ENCODE measurements at regions not wholly inside any gene's neighbourhood (a gene's known extent, or its start where the extent isn't known, plus 50 kb on each side); places are given as distances from the start of the nearest gene placed in this dataset.
"Not testable (repeated sequence)": the region's sequence is repeated elsewhere in the genome, so short reads cannot be mapped to it uniquely, and the experiment has no call there.

- H3K4me1 ChIP-seq: no peaks in the 10 kb centered on the region
- H3K9me3 ChIP-seq: no peaks in the 10 kb centered on the region
- no peak overlapping the region for H3K4me3 ChIP-seq
- H3K27ac ChIP-seq: no peak overlapping the region
- DNase-seq (ENCODE audit: extremely low spot score in 2 of 2): no peak
- H3K27me3 ChIP-seq: no peaks in the 10 kb centered on the region
- H3K36me3 ChIP-seq: no peaks in the 10 kb centered on the region
- intact Hi-C loops (cut with DNase I): no loop called here
- TF ChIP-seq, protein P1, sequence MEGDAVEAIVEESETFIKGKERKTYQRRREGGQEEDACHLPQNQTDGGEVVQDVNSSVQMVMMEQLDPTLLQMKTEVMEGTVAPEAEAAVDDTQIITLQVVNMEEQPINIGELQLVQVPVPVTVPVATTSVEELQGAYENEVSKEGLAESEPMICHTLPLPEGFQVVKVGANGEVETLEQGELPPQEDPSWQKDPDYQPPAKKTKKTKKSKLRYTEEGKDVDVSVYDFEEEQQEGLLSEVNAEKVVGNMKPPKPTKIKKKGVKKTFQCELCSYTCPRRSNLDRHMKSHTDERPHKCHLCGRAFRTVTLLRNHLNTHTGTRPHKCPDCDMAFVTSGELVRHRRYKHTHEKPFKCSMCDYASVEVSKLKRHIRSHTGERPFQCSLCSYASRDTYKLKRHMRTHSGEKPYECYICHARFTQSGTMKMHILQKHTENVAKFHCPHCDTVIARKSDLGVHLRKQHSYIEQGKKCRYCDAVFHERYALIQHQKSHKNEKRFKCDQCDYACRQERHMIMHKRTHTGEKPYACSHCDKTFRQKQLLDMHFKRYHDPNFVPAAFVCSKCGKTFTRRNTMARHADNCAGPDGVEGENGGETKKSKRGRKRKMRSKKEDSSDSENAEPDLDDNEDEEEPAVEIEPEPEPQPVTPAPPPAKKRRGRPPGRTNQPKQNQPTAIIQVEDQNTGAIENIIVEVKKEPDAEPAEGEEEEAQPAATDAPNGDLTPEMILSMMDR (IDR thresholded peaks at IDR 0.05): no peak
- TF ChIP-seq POLR2AphosphoS5 (IDR thresholded peaks at IDR 0.05; ENCODE audit: insufficient read depth in 1 of 2, low read depth in 1 of 2): no peak
- no peak for TF ChIP-seq POLR2A (IDR thresholded peaks at IDR 0.05)
Measured at GRCh38 chr7:46107610-46108217, 186.6 kb upstream of the IGFBP3 start.

- no peak overlapping the region for H3K27ac ChIP-seq
- H3K4me1 ChIP-seq: no peaks in the 10 kb centered on the region
- TF ChIP-seq POLR2A (IDR thresholded peaks at IDR 0.05) (no peak), POLR2AphosphoS5 (IDR thresholded peaks at IDR 0.05; ENCODE audit: insufficient read depth in 1 of 2, low read depth in 1 of 2) (no peak)
- TF ChIP-seq, protein P1 (IDR thresholded peaks at IDR 0.05): no peak
- no peaks in the 10 kb centered on the region for H3K27me3 ChIP-seq
- H3K4me3 ChIP-seq: no peak overlapping the region
- DNase-seq (ENCODE audit: extremely low spot score in 2 of 2): no peak
- H3K36me3 ChIP-seq: no peaks in the 10 kb centered on the region
- no peaks in the 10 kb centered on the region for H3K9me3 ChIP-seq
- intact Hi-C loops (cut with DNase I): no loop called here
Measured at GRCh38 chr7:46100521-46100920, 179.4 kb upstream of the IGFBP3 start.

DNA sequence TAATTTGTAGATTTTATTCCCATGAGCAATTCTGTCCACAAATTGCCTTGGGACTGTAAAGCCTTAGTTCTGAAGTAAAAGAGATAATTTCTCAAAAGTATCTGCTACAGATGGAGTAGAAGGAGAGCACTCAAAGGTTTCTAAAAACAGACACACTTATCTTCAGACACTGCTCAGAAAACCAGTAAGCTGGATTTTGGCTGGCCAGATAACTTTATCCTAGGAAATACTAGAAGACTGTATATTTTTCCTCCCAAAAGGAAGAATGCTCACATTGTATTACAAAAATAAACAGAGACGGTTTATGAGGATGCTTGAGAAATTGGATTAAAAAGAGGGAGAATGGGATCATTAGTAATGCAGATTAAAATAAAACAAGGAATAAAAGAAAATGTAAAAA, 178.0 kb upstream of the IGFBP3 start:
- no peaks in the 10 kb centered on the region for H3K36me3 ChIP-seq
- no peaks in the 10 kb centered on the region for H3K9me3 ChIP-seq
- TF ChIP-seq, protein P1 (IDR thresholded peaks at IDR 0.05): no peak
- TF ChIP-seq POLR2A (IDR thresholded peaks at IDR 0.05) (no peak), POLR2AphosphoS5 (IDR thresholded peaks at IDR 0.05; ENCODE audit: insufficient read depth in 1 of 2, low read depth in 1 of 2) (no peak)
- no peak overlapping the region for H3K4me3 ChIP-seq
- H3K4me1 ChIP-seq: no peaks in the 10 kb centered on the region
- intact Hi-C loops (cut with DNase I): no loop called here
- no peak for DNase-seq (ENCODE audit: extremely low spot score in 2 of 2)
- no peaks in the 10 kb centered on the region for H3K27me3 ChIP-seq
- H3K27ac ChIP-seq: no peak overlapping the region

DNA sequence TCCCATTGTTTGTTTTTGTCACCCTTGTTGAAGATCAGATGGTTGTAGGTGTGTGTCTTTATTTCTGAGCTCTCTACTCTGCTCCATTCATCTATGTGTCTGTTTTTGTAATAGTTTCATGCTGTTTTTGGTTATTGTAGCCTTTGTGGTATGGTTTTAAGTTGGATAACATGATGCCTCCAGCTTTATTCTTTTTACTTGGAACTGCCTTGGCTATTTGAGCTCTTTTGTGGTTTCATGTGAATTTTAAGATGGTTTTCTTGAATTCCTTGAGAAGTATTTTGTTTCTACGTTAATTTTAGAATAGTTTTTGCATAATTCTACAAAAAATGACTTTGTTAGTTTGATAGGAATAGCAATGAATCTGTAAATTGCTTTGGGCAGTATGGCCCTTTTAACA, 170.0 kb upstream of the IGFBP3 start:
- TF ChIP-seq POLR2A (IDR thresholded peaks at IDR 0.05): no peak
- TF ChIP-seq POLR2AphosphoS5 (IDR thresholded peaks at IDR 0.05; ENCODE audit: insufficient read depth in 1 of 2, low read depth in 1 of 2): no peak
- TF ChIP-seq, protein P1 (IDR thresholded peaks at IDR 0.05): no peak
- Histone ChIP-seq H3K27me3 (no peaks in the 10 kb centered on the region), H3K9me3 (no peaks in the 10 kb centered on the region), H3K4me1 (no peaks in the 10 kb centered on the region), H3K27ac (no peak overlapping the region), H3K4me3 (no peak overlapping the region), H3K36me3 (no peaks in the 10 kb centered on the region)
- intact Hi-C loops (cut with DNase I): no loop called here
- DNase-seq (ENCODE audit: extremely low spot score in 2 of 2): no peak

DNA sequence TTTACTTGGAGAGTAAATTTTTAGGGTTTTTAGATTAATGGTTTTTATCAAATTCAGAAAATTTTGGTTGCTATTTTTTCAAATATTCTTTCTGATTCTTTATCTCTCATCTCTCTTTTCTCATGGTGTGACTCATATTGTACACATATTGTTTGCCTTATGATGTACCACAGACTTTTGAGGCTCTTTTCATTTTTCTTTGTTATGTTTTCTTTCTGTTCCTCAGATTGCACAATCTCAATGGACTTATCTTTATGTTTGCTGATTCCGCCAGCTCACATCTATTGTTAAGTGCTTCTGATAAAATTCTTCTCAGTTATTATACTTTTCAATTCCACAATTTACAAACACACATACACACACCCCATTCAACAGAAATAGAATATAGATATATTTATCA, 168.2 kb upstream of the IGFBP3 start:
- Histone ChIP-seq H3K27ac (no peak overlapping the region), H3K27me3 (no peaks in the 10 kb centered on the region), H3K36me3 (no peaks in the 10 kb centered on the region), H3K4me1 (no peaks in the 10 kb centered on the region), H3K4me3 (no peak overlapping the region), H3K9me3 (no peaks in the 10 kb centered on the region)
- DNase-seq (ENCODE audit: extremely low spot score in 2 of 2): no peak
- intact Hi-C loops (cut with DNase I): no loop called here
- TF ChIP-seq, protein P1 (IDR thresholded peaks at IDR 0.05): no peak
- TF ChIP-seq POLR2A (IDR thresholded peaks at IDR 0.05) (no peak), POLR2AphosphoS5 (IDR thresholded peaks at IDR 0.05; ENCODE audit: insufficient read depth in 1 of 2, low read depth in 1 of 2) (no peak)

DNA sequence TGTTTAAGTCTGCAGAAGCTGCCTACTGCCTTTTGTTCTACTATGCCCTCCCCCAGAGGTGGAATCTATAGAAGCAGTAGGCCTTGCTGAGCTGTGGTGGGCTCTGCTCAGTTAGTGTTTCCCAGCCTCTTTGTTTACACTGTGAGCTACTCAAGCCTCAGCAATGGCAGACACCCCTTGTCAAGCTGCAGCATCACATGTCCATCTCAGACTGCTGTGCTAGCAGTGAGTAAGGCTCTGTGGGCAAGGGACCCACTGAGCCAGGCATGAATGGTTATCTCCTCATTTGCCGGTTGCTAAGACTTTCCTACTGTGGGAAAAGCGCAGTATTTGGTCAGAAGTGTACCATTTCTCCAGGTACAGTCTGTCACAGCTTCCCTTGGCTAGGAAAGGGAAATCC, 167.4 kb upstream of the IGFBP3 start:
- intact Hi-C loops (cut with DNase I); H3K9me3 ChIP-seq: not testable (repeated sequence)

More for the DNA sequence above, 167.4 kb upstream of the IGFBP3 start:
- H3K27me3 ChIP-seq; H3K4me1 ChIP-seq; H3K36me3 ChIP-seq; DNase-seq (ENCODE audit: extremely low spot score in 2 of 2); H3K27ac ChIP-seq; H3K4me3 ChIP-seq: not testable (repeated sequence)
